CD4-positive, alpha-beta T cell (primary cell): ENCODE measurements at regions not wholly inside any gene's neighbourhood (a gene's known extent, or its start where the extent isn't known, plus 50 kb on each side); places are given as distances from the start of the nearest gene placed in this dataset.

Experiments used
- ATAC-seq: fragments of 200-7000 bp; cut with Tn5 transposase; one replicate; pipeline ENCODE4 v1.10.0; 2022; ENCODE audit warnings: mild to moderate bottlenecking; ENCODE audit not compliant: poor library complexity
- CTCF ChIA-PET: fragments of 350-600 bp; sonication (Branson Sonifier 250); formaldehyde crosslinking; loops from one replicate; lab custom pipeline; 2021; ENCODE audit warnings: antibody characterized with exemption, inconsistent platforms; lab: Charles Lee
- POLR2A ChIA-PET: fragments of 350-600 bp; sonication (Branson Sonifier 250); formaldehyde crosslinking; loops from one replicate; lab custom pipeline; 2021; ENCODE audit warnings: antibody characterized with exemption, inconsistent platforms; lab: Charles Lee
- DNase-seq, 14 experiments: peaks; one replicate each; pipeline ENCODE4 v3.0.0-alpha.2; 2013 to 2020; ENCODE audit warnings: mixed read lengths in 2 of 14
- H3K27ac ChIP-seq, 2 donors: one replicate each; pipeline versions ENCODE4 v1.5.1 to v1.7.0; 2013; ENCODE audit warnings: low read length in 2 of 2, low read depth in 1 of 2, mild to moderate bottlenecking in 1 of 2
- H3K27me3 ChIP-seq, 2 experiments: 1 replicate in 1 of 2; 2 replicates in 1 of 2; pipeline versions ENCODE4 v1.6.1 to v1.7.0; 2013; ENCODE audit warnings: low read length in 2 of 2, control low read depth in 1 of 2, mild to moderate bottlenecking in 1 of 2, moderate library complexity in 1 of 2; ENCODE audit not compliant: insufficient read depth in 2 of 2, control insufficient read depth in 1 of 2
- H3K36me3 ChIP-seq: one replicate; pipeline ENCODE4 v1.6.1; 2013; ENCODE audit warnings: low read length, control low read depth; ENCODE audit not compliant: insufficient read depth
- H3K4me1 ChIP-seq: one replicate; pipeline ENCODE4 v1.6.1; 2013; ENCODE audit warnings: low read length, control low read depth; ENCODE audit not compliant: insufficient read depth
- H3K4me3 ChIP-seq: one replicate; pipeline ENCODE4 v1.5.1; 2013; ENCODE audit warnings: mild to moderate bottlenecking, low read length, moderate library complexity
- H3K9me3 ChIP-seq, 2 experiments: 1 replicate in 1 of 2; 2 replicates in 1 of 2; pipeline versions ENCODE4 v1.6.1 to v1.7.0; 2013; ENCODE audit warnings: low read length in 2 of 2, mild to moderate bottlenecking in 2 of 2, control low read depth in 1 of 2, moderate library complexity in 1 of 2; ENCODE audit not compliant: control insufficient read depth in 1 of 2, insufficient read depth in 1 of 2
- H3K27ac Mint-ChIP-seq: one replicate; pipeline ENCODE4 v1.8.0; 2020; ENCODE audit warnings: mixed read lengths
- H3K27me3 Mint-ChIP-seq: one replicate; pipeline ENCODE4 v1.8.0; 2021; ENCODE audit warnings: mixed read lengths
- H3K36me3 Mint-ChIP-seq: one replicate; pipeline ENCODE4 v1.8.0; 2021; ENCODE audit warnings: low read depth, mixed read lengths
- H3K4me1 Mint-ChIP-seq: one replicate; pipeline ENCODE4 v1.8.0; 2021; ENCODE audit warnings: low read depth, mixed read lengths
- H3K4me3 Mint-ChIP-seq: one replicate; pipeline ENCODE4 v1.8.0; 2020; ENCODE audit warnings: mild to moderate bottlenecking, mixed read lengths
- H3K9me3 Mint-ChIP-seq: one replicate; pipeline ENCODE4 v1.8.0; 2020; ENCODE audit warnings: mixed read lengths
- CTCF ChIP-seq: fragments of 200-600 bp; IDR thresholded peaks from one replicate; pipeline ENCODE4 v1.8.0; 2022; ENCODE audit warnings: antibody characterized with exemption, mild to moderate bottlenecking
- intact Hi-C, 2 experiments: fragments of 100-400 bp; cut with DNase I in 1 of 2; cut with micrococcal nuclease in 1 of 2; formaldehyde crosslinking; loops; one replicate each; pipeline versions ENCODE4 v1.15.1 to v1.9.0; 2023 to 2025; cut with DNase I, micrococcal nuclease

- no peaks in the 10 kb centered on the region for H3K9me3 ChIP-seq
- H3K4me3 ChIP-seq: no peak overlapping the region
- ChIA-PET CTCF (interaction anchor here (0.7 kb wide), 1 partner anchor 1170 kb away, joined by 4 read pairs; no protein-coding TSS in a partner anchor), POLR2A (no interaction called here)
- Mint-ChIP-seq H3K9me3 (no peaks in the 10 kb centered on the region), H3K27me3 (peaks cover 18% of the 10 kb centered on the region), H3K27ac (no peak overlapping the region), H3K36me3 (no peaks in the 10 kb centered on the region), H3K4me3 (no peak overlapping the region), H3K4me1 (no peaks in the 10 kb centered on the region)
- DNase-seq (no peak), ATAC-seq (no peak)
- peaks cover 4% of the 10 kb centered on the region for H3K4me1 ChIP-seq
- intact Hi-C loops: no loop called here
- no peaks in the 10 kb centered on the region for H3K36me3 ChIP-seq
- no peak overlapping the region for H3K27ac ChIP-seq
- peaks cover 0 to 4% of the 10 kb centered on the region in 2 experiments for H3K27me3 ChIP-seq
- no peak for TF ChIP-seq CTCF
These were observed 227.7 kb downstream of the B3GLCT start for GRCh38 chr13:31427151-31428100.

GRCh38 chr13:31431722-31432137 is 232.0 kb downstream of the B3GLCT start:
- no peaks in the 10 kb centered on the region for H3K9me3 Mint-ChIP-seq
- ChIA-PET CTCF (interaction anchor here (0.9 kb wide), 1 partner anchor 26 kb away, joined by 3 read pairs; no protein-coding TSS in a partner anchor), POLR2A (no interaction called here)
- no peak overlapping the region for H3K27ac Mint-ChIP-seq
- intact Hi-C loops: loop anchor here (1.0 to 2.0 kb wide), 2 partner anchors 311 kb away; no protein-coding TSS in a partner anchor
- no peaks in the 10 kb centered on the region for H3K36me3 ChIP-seq
- H3K4me1 ChIP-seq: no peaks in the 10 kb centered on the region
- peaks cover 10% of the 10 kb centered on the region for H3K27me3 Mint-ChIP-seq
- peak; percentile 5 to 62 (median 22) for DNase-seq
- no peak overlapping the region for H3K27ac ChIP-seq
- H3K4me1 Mint-ChIP-seq: no peaks in the 10 kb centered on the region
- H3K36me3 Mint-ChIP-seq: no peaks in the 10 kb centered on the region
- no peak overlapping the region for H3K4me3 Mint-ChIP-seq
- no peak overlapping the region for H3K4me3 ChIP-seq
- ATAC-seq: no peak
- peaks cover 0 to 4% of the 10 kb centered on the region in 2 experiments for H3K27me3 ChIP-seq
- H3K9me3 ChIP-seq: no peaks in the 10 kb centered on the region
- peak; percentile 78 for TF ChIP-seq CTCF

- Mint-ChIP-seq H3K4me1 (no peaks in the 10 kb centered on the region), H3K4me3 (no peak overlapping the region), H3K9me3 (no peaks in the 10 kb centered on the region), H3K27ac (no peak overlapping the region), H3K36me3 (no peaks in the 10 kb centered on the region), H3K27me3 (peaks cover 20% of the 10 kb centered on the region)
- H3K27me3 ChIP-seq: peaks cover 0 to 8% of the 10 kb centered on the region in 2 experiments
- no peak for DNase-seq
- POLR2A ChIA-PET: no interaction called here
- no peak for TF ChIP-seq CTCF
- CTCF ChIA-PET: interaction anchor here (0.8 kb wide), 1 partner anchor 9 kb away, joined by 3 read pairs; no protein-coding TSS in a partner anchor
- ATAC-seq: no peak
- no peaks in the 10 kb centered on the region for H3K4me1 ChIP-seq
- no peak overlapping the region for H3K27ac ChIP-seq
- H3K4me3 ChIP-seq: no peak overlapping the region
- intact Hi-C loops: no loop called here
- no peaks in the 10 kb centered on the region for H3K36me3 ChIP-seq
- H3K9me3 ChIP-seq: no peaks in the 10 kb centered on the region
These were observed 233.4 kb downstream of the B3GLCT start for GRCh38 chr13:31433207-31433606.
